Liver (tissue), 3 donors: ENCODE measurements at regions not wholly inside any gene's neighbourhood (a gene's known extent, or its start where the extent isn't known, plus 50 kb on each side); places are given as distances from the start of the nearest gene placed in this dataset.
A peak's percentile ranks its signal among the peaks of the same experiment; 100 is the strongest.

Experiments
- ATF3 ChIP-seq: IDR thresholded peaks from 2 replicates; pipeline ENCODE4 v1.6.1; 2016; ENCODE audit warnings: antibody characterized with exemption
- CTCF ChIP-seq: fragments of 150-350 bp; IDR thresholded peaks from 2 replicates; pipeline ENCODE4 v1.5.1; 2017; ENCODE audit warnings: improper control_type of control experiment, low read depth, low read length; ENCODE audit not compliant: missing input control
- EGR1 ChIP-seq, 2 donors: IDR thresholded peaks; 2 replicates each; pipeline ENCODE4 v1.6.1; 2016 to 2018; ENCODE audit warnings: antibody characterized with exemption in 2 of 2, low read depth in 2 of 2
- JUND ChIP-seq, 2 donors: IDR thresholded peaks; 2 replicates each; pipeline ENCODE4 v1.6.1; 2016; ENCODE audit warnings: antibody characterized with exemption in 2 of 2
- MAX ChIP-seq: IDR thresholded peaks from 2 replicates; pipeline ENCODE4 v1.6.1; 2016; ENCODE audit warnings: antibody characterized with exemption
- NR2F2 ChIP-seq: IDR thresholded peaks from 2 replicates; pipeline ENCODE4 v1.6.1; 2016; ENCODE audit warnings: antibody characterized with exemption
- RAD21 ChIP-seq, 2 donors: IDR thresholded peaks; 2 replicates each; pipeline ENCODE4 v1.6.1; 2016; ENCODE audit warnings: antibody characterized with exemption in 2 of 2, mild to moderate bottlenecking in 2 of 2
- REST ChIP-seq: IDR thresholded peaks from 2 replicates; pipeline ENCODE4 v1.6.1; 2016; ENCODE audit warnings: antibody characterized with exemption, mild to moderate bottlenecking
- RXRA ChIP-seq, 2 donors: IDR thresholded peaks; 2 replicates each; pipeline ENCODE4 v1.6.1; 2017 to 2018; ENCODE audit warnings: antibody characterized with exemption in 2 of 2, mild to moderate bottlenecking in 1 of 2
- TAF1 ChIP-seq: conservative IDR thresholded peaks from 2 replicates; pipeline ENCODE4 v1.6.1; 2016; ENCODE audit warnings: antibody characterized with exemption, mild to moderate bottlenecking
- YY1 ChIP-seq: IDR thresholded peaks from 2 replicates; pipeline ENCODE4 v1.6.1; 2016; ENCODE audit warnings: antibody characterized with exemption, mild to moderate bottlenecking
- ZBTB33 ChIP-seq: IDR thresholded peaks from 2 replicates; pipeline ENCODE4 v1.6.1; 2016; ENCODE audit warnings: antibody characterized with exemption
- donor health status: healthy.
- donor health status: healthy.

GRCh38 chr18:77899972-77900754, 650.5 kb downstream of the GALR1 start:
- no peak for TF ChIP-seq JUND (IDR thresholded peaks at IDR 0.05)
- TF ChIP-seq CTCF: peak; percentile 92
- TF ChIP-seq MAX: no peak
- no peak for TF ChIP-seq ATF3
- no peak for TF ChIP-seq REST
- TF ChIP-seq EGR1 (IDR thresholded peaks at IDR 0.05; ENCODE audit: low read depth in 2 of 2): no peak
- TF ChIP-seq RXRA (IDR thresholded peaks at IDR 0.05): no peak
- TF ChIP-seq NR2F2: no peak
- TF ChIP-seq TAF1: no peak
- peak in 1 of 2 donors; percentile 42 for TF ChIP-seq RAD21 (IDR thresholded peaks at IDR 0.05)
- no peak for TF ChIP-seq YY1
- no peak for TF ChIP-seq ZBTB33
